ENCODE measurements at regions not wholly inside any gene's neighbourhood (a gene's known extent, or its start where the extent isn't known, plus 50 kb on each side); places are given as distances from the start of the nearest gene placed in this dataset.
"Not testable (repeated sequence)": the region's sequence is repeated elsewhere in the genome, so short reads cannot be mapped to it uniquely, and the experiment has no call there.

DNA sequence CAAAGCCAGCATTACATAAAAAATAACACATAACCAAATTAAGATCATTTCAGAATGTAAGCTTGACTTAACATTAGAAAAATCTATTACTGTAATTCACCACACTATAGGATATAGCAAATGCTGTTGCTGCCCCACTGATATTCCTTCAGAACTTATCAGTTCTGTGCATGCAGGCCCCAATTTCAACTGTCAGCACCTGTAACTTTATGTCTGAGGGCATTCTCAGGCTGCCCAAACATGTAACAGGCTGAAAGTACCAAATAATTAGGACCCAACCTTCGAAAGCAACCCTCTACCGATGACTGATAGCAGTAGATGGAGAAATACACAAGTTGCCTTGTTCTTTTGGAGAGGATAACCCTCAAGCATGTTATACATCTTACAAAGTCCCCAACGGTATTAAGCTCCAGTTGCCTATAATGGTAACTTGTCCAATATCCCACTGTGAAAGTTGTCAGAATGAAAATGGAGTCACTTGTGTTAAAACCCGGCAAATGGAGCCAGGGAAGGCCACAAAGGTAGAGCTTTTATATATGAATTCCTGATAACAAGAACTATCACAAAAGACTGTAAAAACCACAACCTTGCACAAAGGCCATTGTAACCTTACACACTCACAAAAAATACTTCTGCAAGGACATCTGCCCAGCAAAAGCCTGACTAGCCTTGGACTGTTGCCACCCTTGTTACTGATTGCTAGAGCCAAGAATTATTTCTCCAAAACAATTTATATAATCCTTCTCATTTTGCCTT, 66.9 kb upstream of the ZNF746 start:
- DNase-seq, result no peak

DNA sequence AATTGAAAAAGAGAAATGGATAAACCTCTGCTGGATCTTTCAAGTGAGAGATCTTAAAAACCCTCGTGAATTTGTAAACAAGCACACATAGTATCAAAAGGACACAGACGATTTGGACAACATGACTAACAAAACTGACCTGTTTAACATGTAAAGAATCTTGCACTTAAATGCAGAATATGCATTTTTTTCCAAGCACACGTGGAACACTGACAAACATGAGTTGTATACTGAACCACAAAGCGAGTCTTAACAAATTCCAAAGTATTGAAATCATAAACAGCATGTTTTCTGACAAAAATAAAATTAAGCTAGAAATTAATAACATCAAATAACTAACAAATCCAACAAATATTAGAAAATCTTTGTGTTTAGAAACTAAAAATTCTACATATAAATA, 65.0 kb upstream of the ZNF746 start:
- DNase-seq, result no peak

GRCh38 chr7:149561072-149561471, 63.5 kb upstream of the ZNF746 start:
- no peak for DNase-seq

- no peak for DNase-seq
Measured at GRCh38 chr7:149559711-149560110, 62.1 kb upstream of the ZNF746 start.

DNA sequence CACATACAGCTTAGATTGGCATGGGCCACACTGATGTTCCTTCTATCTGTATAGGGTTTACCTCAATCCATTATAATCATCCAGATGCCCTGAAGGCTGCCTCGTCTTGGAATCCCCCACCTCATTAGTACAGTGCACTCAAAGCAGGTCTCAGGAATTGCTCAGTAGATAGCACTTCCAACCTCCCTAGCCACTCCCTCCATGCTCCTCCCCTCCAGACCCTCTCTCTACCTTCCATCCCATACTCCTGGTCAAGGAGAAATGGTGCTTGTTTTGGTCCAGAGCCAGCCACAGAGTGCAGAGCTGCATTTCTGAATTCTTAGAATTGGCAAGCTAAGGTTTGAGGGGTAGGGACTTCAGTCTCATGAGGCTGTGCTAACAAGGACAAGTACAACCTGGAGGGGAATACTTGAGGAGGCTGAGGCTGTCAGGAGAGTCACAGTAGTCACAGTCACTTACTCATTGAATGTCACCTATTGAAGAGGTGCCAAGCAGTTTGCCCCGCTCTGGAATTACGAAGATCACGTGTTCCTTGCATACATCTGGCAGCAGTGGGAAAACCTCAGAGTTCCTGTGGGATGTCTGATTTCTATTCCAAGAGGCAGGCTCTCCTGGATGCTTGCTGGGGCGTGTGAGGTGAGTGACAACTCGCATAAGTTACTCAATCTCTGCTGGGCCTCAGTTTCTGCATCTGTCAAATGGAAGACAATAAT, 60.7 kb upstream of the ZNF746 start:
- DNase-seq, result no peak

GRCh38 chr7:149556525-149556924, 58.9 kb upstream of the ZNF746 start:
- DNase-seq, result not testable (repeated sequence)

DNA sequence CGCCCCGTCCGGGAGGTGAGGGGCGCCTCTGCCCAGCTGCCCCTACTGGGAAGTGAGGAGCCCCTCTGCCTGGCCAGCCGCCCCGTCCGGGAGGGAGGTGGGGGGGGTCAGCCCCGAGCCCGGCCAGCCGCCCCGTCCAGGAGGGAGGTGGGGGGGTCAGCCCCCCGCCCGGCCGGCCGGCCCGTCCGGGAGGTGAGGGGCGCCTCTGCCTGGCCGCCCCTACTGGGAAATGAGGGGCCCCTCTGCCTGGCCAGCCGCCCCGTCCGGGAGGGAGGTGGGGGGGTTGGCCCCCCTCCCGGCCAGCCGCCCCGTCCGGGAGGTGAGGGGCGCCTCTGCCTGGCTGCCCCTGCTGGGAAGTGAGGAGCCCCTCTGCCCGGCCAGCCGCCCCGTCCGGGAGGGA, 57.2 kb upstream of the ZNF746 start:
- not testable (repeated sequence) for DNase-seq

GRCh38 chr7:149553991-149554390, 56.4 kb upstream of the ZNF746 start:
- not testable (repeated sequence) for DNase-seq

GRCh38 chr7:149552799-149553198, 55.2 kb upstream of the ZNF746 start:
- no peak for DNase-seq
